HG03175 (cell line): ENCODE measurements at regions not wholly inside any gene's neighbourhood (a gene's known extent, or its start where the extent isn't known, plus 50 kb on each side); places are given as distances from the start of the nearest gene placed in this dataset.
"Not testable (repeated sequence)": the region's sequence is repeated elsewhere in the genome, so short reads cannot be mapped to it uniquely, and the experiment has no call there.

Source experiments
- ATAC-seq: cut with Tn5 transposase; IDR thresholded peaks from one replicate; pipeline ENCODE4 v1.9.1; 2021; ENCODE audit warnings: mild to moderate bottlenecking, moderate library complexity; ENCODE audit not compliant: unreplicated experiment

DNA sequence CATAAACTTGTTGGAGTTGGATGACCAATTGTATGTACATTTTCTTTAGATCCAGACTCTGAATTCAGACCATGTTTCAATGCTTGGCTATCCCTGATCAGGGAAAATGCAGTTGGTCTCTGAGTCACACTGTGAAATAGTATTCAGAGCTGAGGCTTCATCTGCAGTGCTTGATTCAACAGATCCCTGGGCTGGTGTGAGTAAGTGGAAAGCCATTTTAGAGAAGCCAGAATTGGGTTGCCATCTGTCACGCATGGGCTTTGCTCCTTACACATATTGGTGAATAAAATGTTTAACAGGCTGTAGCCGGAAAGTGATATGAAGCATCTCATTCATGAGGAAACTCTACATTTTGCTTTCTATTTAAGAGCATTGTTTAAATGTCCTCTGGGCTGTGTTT lies 50.0 kb upstream of the ACYP2 start:
- no peak for ATAC-seq

DNA sequence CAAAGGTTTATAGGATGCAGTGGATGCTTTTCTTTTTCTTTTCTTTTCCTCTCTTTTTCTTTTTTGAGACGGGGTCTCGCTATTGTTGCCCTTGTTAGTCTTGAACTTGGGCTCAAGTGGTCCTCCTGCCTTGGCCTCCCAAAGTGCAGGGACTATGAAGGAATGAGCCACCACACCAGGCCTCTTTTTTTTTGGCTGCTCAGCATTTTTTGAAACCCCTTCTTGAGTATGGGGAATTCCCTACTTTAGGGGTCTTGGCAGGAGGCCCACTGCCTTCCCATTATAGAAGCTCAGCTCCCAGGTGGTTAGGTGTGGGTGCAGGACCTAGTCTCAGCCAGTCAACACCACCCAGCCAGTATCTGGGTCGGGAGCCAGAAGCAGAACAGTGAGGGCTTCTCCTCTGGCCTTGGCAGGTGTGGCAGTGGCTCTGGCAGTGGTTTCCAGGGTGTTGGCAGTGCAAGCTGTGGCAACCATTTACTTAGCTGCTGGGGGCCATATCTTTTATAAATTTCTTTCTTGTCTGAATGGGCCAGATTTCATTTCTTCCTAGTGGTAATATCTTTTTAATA lies 51.4 kb upstream of the ACYP2 start:
- ATAC-seq: no peak

DNA sequence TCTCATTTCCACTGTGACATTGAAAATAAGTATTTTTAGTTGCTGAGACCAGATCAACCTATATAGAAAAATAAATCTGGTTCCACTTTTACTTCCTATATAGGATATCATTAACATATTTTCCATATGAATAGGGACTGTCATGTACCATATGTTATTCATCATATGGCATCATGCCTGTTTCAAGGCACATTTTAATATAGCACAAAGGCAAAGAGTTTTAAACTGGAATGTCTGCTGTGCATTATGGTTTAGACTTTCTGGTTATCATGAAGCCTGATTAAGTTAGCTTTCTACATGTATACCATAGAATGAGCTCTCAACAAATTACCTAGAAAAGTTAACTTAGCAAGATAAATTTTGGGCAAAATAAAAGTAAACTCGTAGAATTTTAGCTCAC lies 53.0 kb upstream of the ACYP2 start:
- ATAC-seq: no peak

DNA sequence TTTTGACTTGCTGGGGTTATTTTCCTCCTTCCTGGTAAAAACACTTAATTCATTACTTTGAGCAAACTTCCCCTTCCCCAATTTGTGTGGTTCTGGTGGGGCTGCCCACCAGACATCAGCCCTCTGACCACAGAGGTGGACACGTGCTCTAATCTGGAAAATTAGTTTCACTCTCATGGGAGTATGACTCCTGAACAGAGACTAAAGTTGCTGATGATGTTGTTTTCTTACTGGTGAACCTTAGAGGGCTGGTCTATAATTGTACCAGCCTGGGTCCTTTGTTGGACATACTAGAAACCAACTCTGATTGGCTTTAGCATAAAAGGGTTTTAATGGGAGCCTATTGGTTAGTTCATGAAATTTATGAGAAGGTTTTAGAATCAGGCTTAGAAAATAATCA lies 54.1 kb upstream of the ACYP2 start:
- ATAC-seq: no peak

DNA sequence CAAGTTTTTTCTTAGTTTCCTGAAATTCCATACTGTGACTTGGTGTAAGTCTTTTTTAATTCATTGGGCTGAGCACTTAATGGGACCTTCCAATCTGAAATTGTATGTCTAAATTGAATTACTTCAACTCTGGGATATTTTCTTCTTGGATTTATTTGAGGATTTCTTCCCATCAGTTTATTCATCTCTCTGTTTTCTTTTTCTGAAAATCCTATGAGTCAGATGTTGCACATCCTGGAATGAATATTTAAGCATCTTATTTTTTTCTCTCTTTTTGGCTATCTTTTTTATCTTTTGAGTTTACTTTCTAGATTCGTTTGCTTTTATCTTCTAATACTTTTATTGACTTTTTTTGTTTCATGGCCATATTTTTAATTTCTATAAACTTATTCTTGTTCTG lies 55.4 kb upstream of the ACYP2 start:
- no peak for ATAC-seq

DNA sequence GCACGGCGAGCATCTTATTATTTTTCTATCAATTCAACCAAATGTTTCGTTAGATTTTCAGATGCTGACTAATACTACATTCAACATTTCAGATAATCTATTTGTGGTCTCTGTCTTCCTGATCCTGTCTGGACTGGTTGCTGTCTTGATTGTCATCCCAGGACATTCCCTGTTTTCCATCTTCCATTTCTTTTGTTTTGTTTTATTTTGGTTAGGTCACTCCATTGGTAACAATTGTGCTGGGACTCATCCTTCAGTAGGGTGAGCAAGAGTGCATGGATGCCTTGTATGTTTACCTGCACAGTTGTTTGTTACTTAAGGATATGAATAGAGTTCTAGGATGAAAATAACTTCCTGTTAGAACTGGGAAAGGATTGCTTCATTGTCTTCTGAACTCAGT lies 55.9 kb upstream of the ACYP2 start:
- ATAC-seq: no peak

DNA sequence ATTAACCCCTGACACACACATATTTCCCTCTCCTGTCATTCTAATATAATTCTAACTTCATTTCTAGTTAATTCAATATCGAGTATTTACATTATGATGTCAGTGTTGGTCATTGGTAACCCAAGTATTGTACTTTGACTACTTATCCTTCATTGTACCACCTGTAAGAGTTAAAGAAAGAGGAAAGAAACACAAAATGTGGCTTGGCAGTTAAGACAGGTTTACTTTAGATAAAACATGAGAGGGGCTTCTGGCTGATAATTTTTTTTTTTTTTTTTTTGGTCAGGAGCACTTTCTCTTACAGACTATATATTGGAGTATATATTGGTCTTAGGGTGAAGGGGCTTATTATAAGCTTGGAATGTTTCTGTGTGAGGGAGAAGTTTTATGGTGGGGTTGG lies 57.0 kb upstream of the ACYP2 start:
- ATAC-seq: no peak

DNA sequence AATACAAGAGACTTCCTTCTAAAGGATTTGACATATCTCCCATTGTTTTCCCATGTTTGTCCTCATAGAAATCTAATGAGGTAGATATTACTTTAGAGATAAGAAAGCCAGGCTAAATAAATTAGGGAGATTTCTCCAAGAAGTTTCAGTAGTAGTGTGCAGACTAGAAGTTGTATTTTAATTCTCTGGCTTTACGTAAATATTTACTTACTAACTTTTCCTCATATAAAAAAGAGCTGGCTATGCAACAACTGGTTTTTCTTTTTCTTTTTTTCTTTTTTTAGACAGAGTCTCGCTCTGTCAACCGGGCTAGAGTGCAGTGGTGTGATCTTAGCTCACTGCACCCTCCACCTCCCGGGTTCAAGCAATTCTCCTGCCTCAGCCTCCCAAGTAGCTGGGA lies 60.6 kb upstream of the ACYP2 start:
- no peak for ATAC-seq

DNA sequence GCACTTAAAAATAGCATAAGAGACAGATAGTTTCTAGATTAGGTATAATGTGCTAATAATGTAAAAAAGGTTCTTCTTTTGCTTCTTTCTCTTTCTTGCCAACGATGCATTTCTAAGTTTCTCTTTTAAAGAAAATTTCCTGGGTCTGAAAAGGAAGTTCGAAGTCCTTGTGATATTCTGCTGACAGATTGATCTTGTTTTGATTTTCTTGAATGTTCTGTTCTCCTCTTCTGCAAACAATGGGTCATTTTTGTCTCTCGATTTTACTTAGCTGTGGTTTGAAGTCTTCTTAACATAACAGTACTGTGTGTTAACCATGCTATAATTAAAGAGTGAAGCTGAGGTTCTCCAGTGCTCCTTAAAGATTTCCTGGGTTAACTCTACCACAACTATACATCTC lies 61.1 kb upstream of the ACYP2 start:
- peak; percentile 49 for ATAC-seq

DNA sequence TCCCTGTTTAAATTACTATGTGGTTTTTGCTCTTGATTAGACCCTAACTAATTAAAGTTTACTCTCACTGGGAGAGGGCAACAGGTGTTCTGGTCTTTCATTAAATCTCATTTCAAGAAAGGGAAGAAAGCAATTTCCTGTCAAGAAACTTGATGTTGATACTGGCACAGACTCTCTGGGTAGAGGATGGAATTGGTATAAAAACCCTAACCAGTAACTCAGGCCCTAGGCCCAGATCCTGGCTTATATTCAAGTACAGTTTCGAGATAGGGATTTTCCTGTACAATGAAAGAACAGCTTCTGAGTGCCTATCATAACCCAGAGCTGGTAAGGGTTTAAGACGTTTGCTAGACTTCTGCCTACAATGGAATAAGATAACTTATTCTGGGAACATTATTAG lies 61.6 kb upstream of the ACYP2 start:
- peak; percentile 32 for ATAC-seq

DNA sequence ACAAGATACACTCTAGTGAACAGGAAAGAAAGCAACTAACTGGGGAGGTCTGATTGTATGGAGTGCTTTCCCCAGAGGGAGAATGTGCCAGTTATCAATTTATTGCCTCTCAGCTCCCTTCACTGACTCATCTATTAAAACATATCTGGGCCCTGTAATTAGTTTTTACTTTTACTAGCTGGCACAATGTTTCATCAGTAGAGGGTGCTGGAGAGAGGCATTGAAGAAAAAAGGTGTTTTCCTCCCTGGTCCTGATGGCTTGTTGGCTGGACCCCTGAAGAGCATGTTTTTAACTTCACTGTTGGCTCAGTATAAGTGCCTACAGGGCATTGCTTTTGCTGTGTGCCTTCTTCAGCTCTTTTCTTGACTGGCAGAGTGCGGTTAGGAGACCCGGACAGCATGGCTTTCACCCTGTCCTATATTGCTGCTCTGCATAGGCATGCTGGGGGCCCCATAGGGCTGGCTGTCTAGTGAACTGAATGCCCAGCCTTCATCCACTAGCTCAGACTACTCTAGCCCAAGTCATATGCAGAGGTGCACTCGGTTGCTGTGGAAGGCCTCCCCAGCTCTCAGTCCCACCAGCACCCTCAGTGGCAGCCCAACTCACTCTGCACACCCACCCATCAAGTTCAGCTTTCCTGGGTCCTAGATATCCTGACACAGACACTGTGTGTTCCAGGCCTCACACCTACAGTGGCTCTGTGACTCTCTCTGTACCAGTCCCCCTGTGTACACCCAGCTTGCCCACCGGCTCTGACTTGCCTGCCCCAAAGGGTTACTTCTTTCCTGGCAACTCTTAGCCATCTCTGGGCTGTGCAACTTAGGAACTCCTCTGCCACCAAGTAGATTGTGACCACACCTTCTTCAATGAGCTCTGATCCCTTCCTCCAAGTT lies 62.3 kb upstream of the ACYP2 start:
- peak; percentile 25 for ATAC-seq

DNA sequence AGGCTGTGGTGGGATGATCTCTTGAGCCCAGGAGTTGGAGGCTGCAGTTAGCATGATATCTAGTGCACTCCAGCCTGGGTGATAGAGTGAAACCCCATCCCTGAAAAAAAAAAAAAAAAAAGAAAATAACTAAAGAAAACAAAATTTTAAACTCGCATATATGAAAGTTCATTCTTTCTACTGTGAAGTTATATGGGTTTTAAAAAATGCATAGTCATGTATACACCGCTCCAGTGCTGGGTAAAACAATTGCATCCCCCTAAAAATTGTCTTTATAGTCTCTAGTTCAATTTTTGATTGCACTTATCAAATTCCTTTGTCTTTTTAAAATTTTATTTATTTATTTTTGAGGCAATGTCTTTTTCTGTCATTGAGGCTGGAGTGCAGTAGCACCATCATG lies 65.0 kb upstream of the ACYP2 start:
- ATAC-seq: no peak

DNA sequence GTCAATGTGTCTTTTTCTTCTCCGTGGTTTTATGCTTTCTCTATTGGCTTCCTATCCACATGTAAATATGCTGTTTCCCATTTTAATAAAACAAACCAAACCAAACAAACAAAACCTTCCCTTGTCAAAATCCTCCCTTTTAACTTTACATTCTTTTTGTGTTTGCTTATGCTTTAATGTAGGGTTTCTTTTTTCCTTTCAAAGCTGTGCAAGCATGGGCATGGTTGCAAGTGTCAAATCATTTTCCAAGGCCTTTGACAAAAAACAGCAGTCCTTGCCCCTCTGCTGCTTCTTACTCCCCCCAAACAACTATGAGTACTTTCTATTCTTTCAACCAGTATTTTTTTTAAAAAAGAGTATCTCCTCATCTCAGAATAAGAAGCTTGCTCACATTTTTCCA lies 66.0 kb upstream of the ACYP2 start:
- ATAC-seq: no peak

DNA sequence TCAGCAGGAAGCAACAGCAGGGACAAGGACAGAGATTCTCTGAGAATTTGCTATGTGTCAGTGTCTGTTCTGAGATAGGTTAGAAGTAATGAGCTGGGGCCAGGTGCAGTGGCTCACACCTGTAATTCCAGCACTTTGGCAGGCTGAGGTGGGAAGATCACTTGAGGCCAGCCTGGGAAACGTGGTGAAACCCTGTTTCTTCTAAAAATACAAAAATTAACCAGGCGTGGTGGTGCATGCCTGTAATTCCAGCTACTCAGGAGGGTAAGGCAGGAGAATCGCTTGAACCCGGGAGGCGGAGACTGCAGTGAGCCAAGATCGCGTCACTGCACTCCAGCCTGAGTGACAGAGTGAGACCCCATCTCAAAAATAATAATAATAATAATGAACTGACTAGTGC lies 66.5 kb upstream of the ACYP2 start:
- not testable (repeated sequence) for ATAC-seq

DNA sequence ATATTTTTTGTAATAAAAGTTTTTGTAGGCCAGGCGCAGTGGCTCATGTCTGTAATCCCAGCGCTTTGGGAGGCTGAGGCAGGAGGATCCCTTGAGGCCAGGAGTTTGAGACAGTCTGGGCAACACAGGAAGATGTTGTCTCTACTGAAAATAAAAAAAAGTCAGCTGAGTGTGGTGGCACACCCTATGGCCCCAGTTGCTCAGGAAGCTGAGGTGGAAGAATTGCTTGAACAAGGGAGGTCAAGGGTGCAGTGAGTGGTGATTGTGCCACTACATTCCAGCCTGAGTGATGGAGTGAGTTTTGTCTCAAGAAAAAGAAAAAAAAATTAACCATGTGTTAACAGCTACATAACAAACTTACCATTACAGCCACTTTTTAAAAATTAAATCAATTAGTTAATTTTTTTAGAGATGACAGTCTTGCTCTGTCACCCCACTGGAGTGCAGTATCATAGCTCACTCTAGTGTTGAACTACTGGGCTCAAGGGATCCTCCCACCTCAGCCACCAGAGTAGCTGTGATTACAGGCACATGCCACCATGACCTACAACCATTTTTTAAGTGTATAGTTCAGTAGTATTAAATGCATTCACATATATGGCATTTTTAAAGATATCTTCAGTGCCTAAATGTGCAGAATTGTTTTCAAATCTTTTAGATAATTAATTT lies 67.2 kb upstream of the ACYP2 start:
- ATAC-seq: no peak

DNA sequence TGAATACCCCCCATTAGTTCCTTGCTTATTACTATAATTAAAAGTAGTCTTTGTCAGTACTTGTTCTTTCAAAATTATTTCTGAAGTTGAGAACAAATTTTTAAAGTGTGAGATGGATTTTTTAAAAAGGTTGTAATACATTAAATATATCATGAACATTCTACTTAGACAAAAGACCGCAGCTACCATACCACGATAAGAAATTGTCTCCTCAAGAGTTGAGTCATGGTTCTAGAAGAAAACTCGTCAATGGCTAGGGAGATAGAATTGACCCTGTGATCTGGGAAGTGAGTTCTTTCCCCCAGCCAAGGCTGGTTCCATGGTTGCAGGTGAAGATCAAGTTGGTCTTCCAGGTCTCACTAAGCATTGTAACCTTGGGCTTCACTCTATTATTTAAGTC lies 67.8 kb upstream of the ACYP2 start:
- no peak for ATAC-seq

DNA sequence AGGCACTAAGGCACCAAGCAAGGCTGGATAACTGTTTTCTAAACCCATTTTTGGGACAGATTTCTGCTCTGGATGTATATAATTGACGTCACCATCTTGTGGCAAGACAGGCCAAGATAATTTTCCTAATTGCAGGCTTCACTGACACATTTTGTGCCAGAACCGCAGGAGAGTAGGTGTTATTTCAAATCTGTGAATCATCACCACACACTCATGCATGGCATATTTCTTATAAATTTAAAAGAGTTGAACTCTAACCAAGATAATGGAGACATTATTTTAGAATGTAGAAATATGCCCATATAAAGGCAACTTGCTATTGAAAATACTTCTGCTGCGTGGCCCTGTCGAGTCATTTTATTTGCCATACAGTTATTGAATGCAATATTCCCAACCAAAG lies 68.3 kb upstream of the ACYP2 start:
- no peak for ATAC-seq

DNA sequence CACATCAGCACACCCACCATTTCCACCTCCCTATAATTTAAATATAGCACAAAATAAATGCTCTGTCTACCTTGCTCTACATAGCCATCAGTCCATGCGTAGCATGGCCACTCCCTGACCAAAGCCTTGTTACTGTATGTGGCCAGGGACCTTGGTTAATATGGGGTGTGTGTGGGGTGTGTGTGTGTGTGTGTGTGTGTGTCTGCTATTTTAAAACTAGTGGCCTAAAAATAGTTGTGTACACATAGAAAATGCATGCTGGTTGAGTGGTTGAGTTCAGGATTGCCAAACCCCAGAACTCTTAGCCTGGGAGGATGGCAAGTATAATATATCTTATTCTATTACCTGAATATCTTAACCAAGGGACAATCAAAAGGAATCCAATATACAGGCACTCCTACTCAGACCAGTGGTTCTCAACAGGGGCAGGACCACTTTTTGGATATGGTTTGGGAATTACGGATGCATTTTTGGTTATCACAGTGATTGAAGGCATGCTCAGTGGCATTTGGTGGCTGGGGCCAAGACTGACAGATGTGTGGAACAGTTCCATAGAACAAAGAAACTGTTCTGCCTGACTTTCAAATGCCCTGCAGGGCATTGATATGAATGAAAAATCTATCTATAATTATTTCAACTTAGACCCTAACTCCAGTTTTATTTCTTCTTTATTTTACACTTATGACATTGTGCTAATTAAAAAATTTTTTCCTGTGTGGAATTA lies 72.3 kb upstream of the PSME4 start:
- ATAC-seq: no peak

DNA sequence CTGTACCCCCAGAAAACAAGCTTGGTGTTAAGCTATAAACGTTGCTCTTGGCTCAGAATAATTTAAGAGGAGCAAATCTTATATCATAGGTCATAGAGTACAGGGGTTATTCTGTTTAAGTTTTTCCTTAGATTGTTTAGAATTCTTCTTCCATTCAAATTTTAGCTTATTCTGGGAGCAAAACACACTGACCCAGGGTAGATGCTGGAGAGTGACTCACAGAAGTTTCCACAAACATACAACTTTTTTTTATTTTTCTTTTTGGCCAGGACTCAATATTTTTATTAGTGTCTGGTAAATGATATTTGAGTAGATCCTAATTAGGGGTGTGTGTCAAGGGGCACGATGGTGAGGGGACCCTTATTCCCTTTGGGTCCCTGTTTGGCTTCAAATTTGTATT lies 71.5 kb upstream of the PSME4 start:
- ATAC-seq: no peak

DNA sequence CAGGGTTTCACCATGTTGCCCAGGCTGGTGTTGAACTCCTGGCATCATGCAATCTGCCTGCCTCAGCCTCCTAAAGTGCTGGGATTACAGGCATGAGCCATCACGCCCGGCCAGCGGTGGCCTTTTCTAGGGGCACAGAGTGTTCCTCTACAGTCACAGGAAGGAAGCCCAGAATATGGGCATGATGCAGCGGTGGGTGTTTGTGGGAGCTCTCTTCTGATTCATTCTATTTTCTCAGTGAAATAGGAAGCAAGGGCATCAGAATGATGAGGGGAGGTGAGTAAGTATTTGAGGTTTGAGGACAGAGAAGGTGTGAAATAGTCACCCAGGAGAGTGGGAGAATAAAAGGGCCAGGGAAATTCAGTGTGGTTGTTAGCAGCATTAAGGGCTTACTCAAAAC lies 70.3 kb upstream of the PSME4 start:
- ATAC-seq: no peak

DNA sequence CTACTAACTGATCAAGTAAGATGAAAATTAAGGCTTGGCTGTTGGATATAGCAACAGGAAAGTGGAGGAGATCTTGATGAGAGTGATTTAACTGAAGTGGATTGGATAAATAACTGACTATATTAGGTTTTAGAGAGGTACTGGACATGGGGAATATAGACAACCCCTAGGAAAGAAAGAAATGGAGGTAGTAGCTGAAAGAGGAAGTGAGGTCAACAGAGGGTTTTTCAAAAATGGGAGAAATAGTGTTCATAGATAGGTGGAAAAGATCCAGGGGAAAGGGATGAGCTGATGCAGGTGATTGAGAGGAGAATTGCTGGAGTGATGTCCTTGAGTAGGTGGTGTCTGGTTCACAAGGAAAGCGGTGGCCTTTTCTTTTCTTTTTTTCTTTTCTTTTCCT lies 69.9 kb upstream of the PSME4 start:
- ATAC-seq: no peak

DNA sequence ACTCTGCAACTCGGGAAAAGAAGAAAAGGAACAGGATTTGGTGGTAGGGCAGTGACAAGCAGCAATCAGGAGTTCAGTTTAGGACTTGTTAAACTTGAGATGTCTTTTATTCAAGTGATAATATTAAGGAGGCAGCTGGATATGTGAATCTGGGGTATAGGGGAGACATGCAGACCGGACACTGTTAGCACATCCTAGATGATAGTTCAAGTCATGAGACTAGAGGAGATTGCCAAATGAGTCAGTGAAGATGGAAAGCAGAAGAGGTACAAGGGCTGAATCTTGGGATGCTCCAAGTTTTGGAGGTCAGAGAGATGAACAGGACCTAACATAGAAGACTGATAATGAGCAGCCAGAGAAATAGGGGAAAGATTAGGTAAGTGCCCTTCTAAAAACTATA lies 69.5 kb upstream of the PSME4 start:
- no peak for ATAC-seq
